Astrocyte (in vitro differentiated cells and primary cell): ENCODE measurements at regions not wholly inside any gene's neighbourhood (a gene's known extent, or its start where the extent isn't known, plus 50 kb on each side); places are given as distances from the start of the nearest gene placed in this dataset.

Experiments
- CTCF ChIP-seq: IDR thresholded peaks from 2 replicates; pipeline ENCODE4 v1.5.1; 2011; ENCODE audit warnings: low read depth, mild to moderate bottlenecking, inconsistent platforms, low read length, moderate library complexity; ENCODE audit not compliant: insufficient read depth
- EZH2 ChIP-seq: IDR thresholded peaks from 2 replicates; pipeline ENCODE4 v1.6.1; 2012; ENCODE audit warnings: mild to moderate bottlenecking, low read length, inconsistent platforms; ENCODE audit not compliant: insufficient read depth

- TF ChIP-seq CTCF (no peak), EZH2 (no peak)
Observed at GRCh38 chrX:46211079-46211478, 334.1 kb downstream of the ZNF674 start.
